ENCODE measurements at regions not wholly inside any gene's neighbourhood (a gene's known extent, or its start where the extent isn't known, plus 50 kb on each side); places are given as distances from the start of the nearest gene placed in this dataset.

DNA sequence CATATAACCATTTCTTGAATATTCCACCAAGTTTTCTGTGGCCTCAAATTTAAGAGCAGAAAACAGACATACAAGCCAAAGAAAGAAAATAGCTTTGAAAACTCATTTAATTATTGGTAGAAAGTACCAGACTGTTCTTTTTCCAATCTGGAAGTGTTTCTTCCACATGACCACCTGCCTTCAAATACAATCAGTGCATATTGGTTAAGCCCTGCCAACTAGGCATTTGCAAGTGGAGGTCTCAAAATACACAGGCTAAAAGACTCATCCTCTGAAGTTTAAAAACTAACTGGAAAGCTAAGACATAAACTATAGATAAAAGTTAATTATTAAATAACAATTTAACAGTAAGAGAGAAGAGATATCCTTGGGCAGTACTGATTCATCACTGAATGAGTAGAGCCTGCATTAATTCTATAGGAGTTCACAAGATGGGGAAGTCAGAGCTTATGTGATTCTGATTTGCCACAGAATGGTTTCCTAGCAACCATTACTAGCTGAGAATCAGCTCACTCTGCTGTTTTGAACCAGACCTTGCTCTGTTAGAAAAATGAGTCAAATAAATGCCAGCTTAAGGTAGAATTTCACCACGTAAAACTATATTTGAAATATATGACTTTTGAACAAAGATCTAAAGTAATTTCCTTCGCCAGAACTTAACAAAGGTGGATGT lies 433.8 kb downstream of the FUT8 start:
- no peak for TF ChIP-seq EGR1 (IDR thresholded peaks at IDR 0.05; ENCODE audit: borderline replicate concordance in 1 of 2, low read depth in 2 of 2, low read length in 2 of 2)
- no peak for TF ChIP-seq MYC (IDR thresholded peaks at IDR 0.05; ENCODE audit: insufficient read depth, insufficient read length, insufficient replicate concordance, low read length, severe bottlenecking)
- no peak for TF ChIP-seq PML (IDR thresholded peaks at IDR 0.05; ENCODE audit: low read length)
- TF ChIP-seq FOXK2 (IDR thresholded peaks at IDR 0.05): no peak
- TF ChIP-seq GABPA (IDR thresholded peaks at IDR 0.05; ENCODE audit: low read depth): no peak
- no peak for TF ChIP-seq BRCA1 (IDR thresholded peaks at IDR 0.05; ENCODE audit: low read depth, low read length)
- no peak for TF ChIP-seq NFXL1 (IDR thresholded peaks at IDR 0.05; ENCODE audit: borderline replicate concordance)
- TF ChIP-seq ZNF207 (IDR thresholded peaks at IDR 0.05; ENCODE audit: borderline replicate concordance): no peak
- TF ChIP-seq, protein P1, sequence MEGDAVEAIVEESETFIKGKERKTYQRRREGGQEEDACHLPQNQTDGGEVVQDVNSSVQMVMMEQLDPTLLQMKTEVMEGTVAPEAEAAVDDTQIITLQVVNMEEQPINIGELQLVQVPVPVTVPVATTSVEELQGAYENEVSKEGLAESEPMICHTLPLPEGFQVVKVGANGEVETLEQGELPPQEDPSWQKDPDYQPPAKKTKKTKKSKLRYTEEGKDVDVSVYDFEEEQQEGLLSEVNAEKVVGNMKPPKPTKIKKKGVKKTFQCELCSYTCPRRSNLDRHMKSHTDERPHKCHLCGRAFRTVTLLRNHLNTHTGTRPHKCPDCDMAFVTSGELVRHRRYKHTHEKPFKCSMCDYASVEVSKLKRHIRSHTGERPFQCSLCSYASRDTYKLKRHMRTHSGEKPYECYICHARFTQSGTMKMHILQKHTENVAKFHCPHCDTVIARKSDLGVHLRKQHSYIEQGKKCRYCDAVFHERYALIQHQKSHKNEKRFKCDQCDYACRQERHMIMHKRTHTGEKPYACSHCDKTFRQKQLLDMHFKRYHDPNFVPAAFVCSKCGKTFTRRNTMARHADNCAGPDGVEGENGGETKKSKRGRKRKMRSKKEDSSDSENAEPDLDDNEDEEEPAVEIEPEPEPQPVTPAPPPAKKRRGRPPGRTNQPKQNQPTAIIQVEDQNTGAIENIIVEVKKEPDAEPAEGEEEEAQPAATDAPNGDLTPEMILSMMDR (IDR thresholded peaks at IDR 0.05 in 2 of 3, conservative IDR thresholded peaks at IDR 0.05 in 1 of 3; ENCODE audit: control insufficient read depth in 2 of 3, extremely low read depth in 1 of 3, insufficient read depth in 1 of 3, low read depth in 3 of 3, low read length in 3 of 3): no peak
- TF ChIP-seq HDGF (IDR thresholded peaks at IDR 0.05): no peak
- no peak for TF ChIP-seq YY1 (IDR thresholded peaks at IDR 0.05; ENCODE audit: low read depth, low read length)
- TF ChIP-seq RAD51 (IDR thresholded peaks at IDR 0.05): no peak
- TF ChIP-seq, protein P2, sequence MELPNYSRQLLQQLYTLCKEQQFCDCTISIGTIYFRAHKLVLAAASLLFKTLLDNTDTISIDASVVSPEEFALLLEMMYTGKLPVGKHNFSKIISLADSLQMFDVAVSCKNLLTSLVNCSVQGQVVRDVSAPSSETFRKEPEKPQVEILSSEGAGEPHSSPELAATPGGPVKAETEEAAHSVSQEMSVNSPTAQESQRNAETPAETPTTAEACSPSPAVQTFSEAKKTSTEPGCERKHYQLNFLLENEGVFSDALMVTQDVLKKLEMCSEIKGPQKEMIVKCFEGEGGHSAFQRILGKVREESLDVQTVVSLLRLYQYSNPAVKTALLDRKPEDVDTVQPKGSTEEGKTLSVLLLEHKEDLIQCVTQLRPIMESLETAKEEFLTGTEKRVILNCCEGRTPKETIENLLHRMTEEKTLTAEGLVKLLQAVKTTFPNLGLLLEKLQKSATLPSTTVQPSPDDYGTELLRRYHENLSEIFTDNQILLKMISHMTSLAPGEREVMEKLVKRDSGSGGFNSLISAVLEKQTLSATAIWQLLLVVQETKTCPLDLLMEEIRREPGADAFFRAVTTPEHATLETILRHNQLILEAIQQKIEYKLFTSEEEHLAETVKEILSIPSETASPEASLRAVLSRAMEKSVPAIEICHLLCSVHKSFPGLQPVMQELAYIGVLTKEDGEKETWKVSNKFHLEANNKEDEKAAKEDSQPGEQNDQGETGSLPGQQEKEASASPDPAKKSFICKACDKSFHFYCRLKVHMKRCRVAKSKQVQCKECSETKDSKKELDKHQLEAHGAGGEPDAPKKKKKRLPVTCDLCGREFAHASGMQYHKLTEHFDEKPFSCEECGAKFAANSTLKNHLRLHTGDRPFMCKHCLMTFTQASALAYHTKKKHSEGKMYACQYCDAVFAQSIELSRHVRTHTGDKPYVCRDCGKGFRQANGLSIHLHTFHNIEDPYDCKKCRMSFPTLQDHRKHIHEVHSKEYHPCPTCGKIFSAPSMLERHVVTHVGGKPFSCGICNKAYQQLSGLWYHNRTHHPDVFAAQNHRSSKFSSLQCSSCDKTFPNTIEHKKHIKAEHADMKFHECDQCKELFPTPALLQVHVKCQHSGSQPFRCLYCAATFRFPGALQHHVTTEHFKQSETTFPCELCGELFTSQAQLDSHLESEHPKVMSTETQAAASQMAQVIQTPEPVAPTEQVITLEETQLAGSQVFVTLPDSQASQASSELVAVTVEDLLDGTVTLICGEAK (IDR thresholded peaks at IDR 0.05; ENCODE audit: borderline replicate concordance): no peak

Data from GM12878 (cell line).